DND-41 (cell line): ENCODE measurements at regions not wholly inside any gene's neighbourhood (a gene's known extent, or its start where the extent isn't known, plus 50 kb on each side); places are given as distances from the start of the nearest gene placed in this dataset.

Experiments
- CTCF ChIP-seq: IDR thresholded peaks from 2 replicates; pipeline ENCODE4 v1.5.1; 2012; ENCODE audit warnings: borderline replicate concordance, low read length, moderate library complexity, mild to moderate bottlenecking; ENCODE audit not compliant: poor library complexity, severe bottlenecking; ENCODE audit errors: extremely low read depth
- EZH2 ChIP-seq: IDR thresholded peaks from 3 replicates; pipeline ENCODE4 v1.6.1; 2012; ENCODE audit warnings: borderline replicate concordance, low read depth, mild to moderate bottlenecking, moderate library complexity, low read length, inconsistent platforms; ENCODE audit not compliant: severe bottlenecking

GRCh38 chr17:77407321-77408277 lies 266.8 kb downstream of the SEC14L1 start:
- TF ChIP-seq CTCF, result no peak
- no peak for TF ChIP-seq EZH2
